Fibroblast of lung (primary cell): ENCODE measurements at regions not wholly inside any gene's neighbourhood (a gene's known extent, or its start where the extent isn't known, plus 50 kb on each side); places are given as distances from the start of the nearest gene placed in this dataset.

Source experiments
- DNase-seq, 2 donors: peaks; one replicate each; pipeline versions ENCODE4 v3.0.0 to v3.0.0-alpha.2; 2010; ENCODE audit warnings: low read depth in 2 of 2
- H2AFZ ChIP-seq: 2 replicates; pipeline ENCODE4 v1.5.1; 2012; ENCODE audit warnings: low read length, control low read depth, inconsistent platforms
- H3K27ac ChIP-seq: 2 replicates; pipeline ENCODE4 v1.5.1; 2011; ENCODE audit warnings: low read length, control low read depth; ENCODE audit not compliant: insufficient read depth
- H3K27me3 ChIP-seq: 2 replicates; pipeline ENCODE4 v1.5.1; 2011; ENCODE audit warnings: mild to moderate bottlenecking, low read length; ENCODE audit not compliant: control insufficient read depth, insufficient read depth
- H3K36me3 ChIP-seq: 2 replicates; pipeline ENCODE4 v1.5.1; 2011; ENCODE audit warnings: low read length; ENCODE audit not compliant: control insufficient read depth, insufficient read depth
- H3K4me1 ChIP-seq: 2 replicates; pipeline ENCODE4 v1.5.1; 2011; ENCODE audit warnings: low read length; ENCODE audit not compliant: control insufficient read depth, insufficient read depth; ENCODE audit errors: extremely low read depth
- H3K4me2 ChIP-seq: 2 replicates; pipeline ENCODE4 v1.5.1; 2011; ENCODE audit warnings: low read length, control low read depth; ENCODE audit not compliant: insufficient read depth; ENCODE audit errors: extremely low read depth
- H3K4me3 ChIP-seq, 4 experiments: fragments of 200-600 bp in 1 of 4; sonication (generic) in 1 of 4; replicated peaks in 1 of 4; 2 replicates each; pipeline ENCODE4 v1.5.1; 2011 to 2016; ENCODE audit warnings: low read length in 4 of 4, low read depth in 3 of 4, mild to moderate bottlenecking in 3 of 4, control low read depth in 2 of 4, inconsistent platforms in 1 of 4, mixed read lengths in 1 of 4; ENCODE audit not compliant: insufficient read depth in 1 of 4; ENCODE audit errors: control extremely low read depth in 1 of 4
- H3K79me2 ChIP-seq: 2 replicates; pipeline ENCODE4 v1.5.1; 2012; ENCODE audit warnings: mild to moderate bottlenecking, low read length, inconsistent platforms; ENCODE audit not compliant: control insufficient read depth, insufficient read depth
- H3K9ac ChIP-seq: 2 replicates; pipeline ENCODE4 v1.5.1; 2011; ENCODE audit warnings: mild to moderate bottlenecking, low read length, control low read depth; ENCODE audit not compliant: insufficient read depth
- H3K9me3 ChIP-seq: 2 replicates; pipeline ENCODE4 v1.5.1; 2012; ENCODE audit warnings: low read depth, low read length; ENCODE audit not compliant: control insufficient read depth, insufficient read depth
- H4K20me1 ChIP-seq: 2 replicates; pipeline ENCODE4 v1.5.1; 2011; ENCODE audit warnings: low read length; ENCODE audit not compliant: control insufficient read depth, insufficient read depth; ENCODE audit errors: extremely low read depth
- CTCF ChIP-seq, 2 donors: IDR thresholded peaks in 1 of 2; conservative IDR thresholded peaks in 1 of 2; 1 replicate in 1 of 2; 2 replicates in 1 of 2; pipeline ENCODE4 v1.5.1; 2011 to 2012; ENCODE audit warnings: low read length in 2 of 2, control low read depth in 1 of 2, inconsistent platforms in 1 of 2, low read depth in 1 of 2, mild to moderate bottlenecking in 1 of 2
- EZH2 ChIP-seq: IDR thresholded peaks from 2 replicates; pipeline ENCODE4 v1.5.1; 2012; ENCODE audit warnings: low read length, control low read depth, mild to moderate bottlenecking; ENCODE audit errors: missing control alignments

GRCh38 chr1:168829876-168830275, 100.9 kb upstream of the DPT start:
- Histone ChIP-seq H4K20me1 (no peaks in the 10 kb centered on the region), H3K4me3 (no peak overlapping the region), H3K36me3 (no peaks in the 10 kb centered on the region), H3K4me1 (no peaks in the 10 kb centered on the region), H3K9ac (no peak overlapping the region), H2AFZ (no peak overlapping the region), H3K27ac (no peak overlapping the region), H3K79me2 (no peaks in the 10 kb centered on the region), H3K9me3 (no peaks in the 10 kb centered on the region), H3K4me2 (no peak overlapping the region), H3K27me3 (no peaks in the 10 kb centered on the region)
- DNase-seq: no peak
- TF ChIP-seq EZH2 (no peak), CTCF (conservative IDR thresholded peaks at IDR 0.05 in 1 of 2, IDR thresholded peaks at IDR 0.05 in 1 of 2; ENCODE audit: low read depth in 1 of 2, low read length in 2 of 2) (no peak)

GRCh38 chr1:168830562-168830961, 101.6 kb upstream of the DPT start:
- DNase-seq: no peak
- Histone ChIP-seq H3K9ac (no peak overlapping the region), H4K20me1 (no peaks in the 10 kb centered on the region), H3K9me3 (no peaks in the 10 kb centered on the region), H3K4me2 (no peak overlapping the region), H3K36me3 (no peaks in the 10 kb centered on the region), H3K4me3 (no peak overlapping the region), H3K27me3 (no peaks in the 10 kb centered on the region), H3K27ac (no peak overlapping the region), H2AFZ (no peak overlapping the region), H3K79me2 (no peaks in the 10 kb centered on the region), H3K4me1 (no peaks in the 10 kb centered on the region)
- TF ChIP-seq EZH2 (no peak), CTCF (conservative IDR thresholded peaks at IDR 0.05 in 1 of 2, IDR thresholded peaks at IDR 0.05 in 1 of 2; ENCODE audit: low read depth in 1 of 2, low read length in 2 of 2) (no peak)

DNA sequence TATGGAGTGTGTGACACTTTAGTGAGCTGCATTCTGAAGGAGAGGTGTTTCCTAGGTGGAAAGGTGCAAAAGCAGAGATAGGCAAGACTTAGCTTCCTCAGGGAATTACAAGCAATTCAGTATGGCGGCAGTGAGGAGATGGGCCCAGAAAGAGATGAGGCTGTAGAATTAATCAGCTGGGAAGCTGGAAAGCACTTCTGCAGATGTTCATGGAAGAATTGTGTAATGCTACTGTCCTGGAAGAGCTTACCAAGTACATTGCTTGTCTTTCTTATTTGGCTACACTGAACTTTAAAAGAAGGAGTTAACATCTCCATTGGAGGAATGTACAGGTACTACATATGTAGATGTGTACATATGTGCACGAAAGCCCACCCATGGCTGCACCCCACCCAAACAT, 103.7 kb upstream of the DPT start:
- no peak for DNase-seq
- H3K27me3 ChIP-seq: no peaks in the 10 kb centered on the region
- no peaks in the 10 kb centered on the region for H3K4me1 ChIP-seq
- H2AFZ ChIP-seq: no peak overlapping the region
- no peaks in the 10 kb centered on the region for H3K36me3 ChIP-seq
- H3K79me2 ChIP-seq: no peaks in the 10 kb centered on the region
- H3K27ac ChIP-seq: no peak overlapping the region
- H3K9ac ChIP-seq: no peak overlapping the region
- H3K4me2 ChIP-seq: no peak overlapping the region
- TF ChIP-seq CTCF (conservative IDR thresholded peaks at IDR 0.05 in 1 of 2, IDR thresholded peaks at IDR 0.05 in 1 of 2; ENCODE audit: low read depth in 1 of 2, low read length in 2 of 2) (no peak), EZH2 (no peak)
- H3K4me3 ChIP-seq: no peak overlapping the region
- no peaks in the 10 kb centered on the region for H4K20me1 ChIP-seq
- no peaks in the 10 kb centered on the region for H3K9me3 ChIP-seq
